HG02623 (cell line): ENCODE measurements at regions not wholly inside any gene's neighbourhood (a gene's known extent, or its start where the extent isn't known, plus 50 kb on each side); places are given as distances from the start of the nearest gene placed in this dataset.
"Not testable (repeated sequence)": the region's sequence is repeated elsewhere in the genome, so short reads cannot be mapped to it uniquely, and the experiment has no call there.

ENCODE experiments used
- ATAC-seq: cut with Tn5 transposase; IDR thresholded peaks from one replicate; pipeline ENCODE4 v1.9.1; 2021; ENCODE audit warnings: moderate library complexity; ENCODE audit not compliant: unreplicated experiment

- ATAC-seq: no peak
Observed at GRCh38 chr14:35949920-35950513, 123.9 kb downstream of the BRMS1L start.

GRCh38 chr14:35947983-35948382 is 121.8 kb downstream of the BRMS1L start:
- ATAC-seq: not testable (repeated sequence)

GRCh38 chr14:35944847-35945246 is 118.7 kb downstream of the BRMS1L start:
- no peak for ATAC-seq

- ATAC-seq: no peak
Observed at GRCh38 chr14:35940291-35940690, 114.2 kb downstream of the BRMS1L start.

GRCh38 chr14:35938770-35939169 is 112.6 kb downstream of the BRMS1L start:
- no peak for ATAC-seq

GRCh38 chr14:35934499-35934898 is 108.4 kb downstream of the BRMS1L start:
- ATAC-seq: peak; percentile 59

GRCh38 chr14:35932659-35933159 is 106.6 kb downstream of the BRMS1L start:
- ATAC-seq: peak; percentile 52

- ATAC-seq: peak; percentile 16
Observed at GRCh38 chr14:35932136-35932535, 106.0 kb downstream of the BRMS1L start.

GRCh38 chr14:35931346-35931745 is 105.2 kb downstream of the BRMS1L start:
- ATAC-seq: no peak

- no peak for ATAC-seq
Observed at GRCh38 chr14:35929186-35929585, 103.0 kb downstream of the BRMS1L start.

- no peak for ATAC-seq
Observed at GRCh38 chr14:35927727-35928126, 101.6 kb downstream of the BRMS1L start.

- ATAC-seq: no peak
Observed at GRCh38 chr14:35925319-35925718, 99.2 kb downstream of the BRMS1L start.

GRCh38 chr14:35922590-35922989 is 96.5 kb downstream of the BRMS1L start:
- not testable (repeated sequence) for ATAC-seq

- ATAC-seq: no peak
Observed at GRCh38 chr14:35921745-35922144, 95.6 kb downstream of the BRMS1L start.
